Fibroblast of lung (primary cell): ENCODE measurements at regions not wholly inside any gene's neighbourhood (a gene's known extent, or its start where the extent isn't known, plus 50 kb on each side); places are given as distances from the start of the nearest gene placed in this dataset.

ENCODE experiments used
- DNase-seq, 2 donors: peaks; one replicate each; pipeline versions ENCODE4 v3.0.0 to v3.0.0-alpha.2; 2010; ENCODE audit warnings: low read depth in 2 of 2
- H2AFZ ChIP-seq: 2 replicates; pipeline ENCODE4 v1.5.1; 2012; ENCODE audit warnings: low read length, control low read depth, inconsistent platforms
- H3K27ac ChIP-seq: 2 replicates; pipeline ENCODE4 v1.5.1; 2011; ENCODE audit warnings: low read length, control low read depth; ENCODE audit not compliant: insufficient read depth
- H3K27me3 ChIP-seq: 2 replicates; pipeline ENCODE4 v1.5.1; 2011; ENCODE audit warnings: mild to moderate bottlenecking, low read length; ENCODE audit not compliant: control insufficient read depth, insufficient read depth
- H3K36me3 ChIP-seq: 2 replicates; pipeline ENCODE4 v1.5.1; 2011; ENCODE audit warnings: low read length; ENCODE audit not compliant: control insufficient read depth, insufficient read depth
- H3K4me1 ChIP-seq: 2 replicates; pipeline ENCODE4 v1.5.1; 2011; ENCODE audit warnings: low read length; ENCODE audit not compliant: control insufficient read depth, insufficient read depth; ENCODE audit errors: extremely low read depth
- H3K4me2 ChIP-seq: 2 replicates; pipeline ENCODE4 v1.5.1; 2011; ENCODE audit warnings: low read length, control low read depth; ENCODE audit not compliant: insufficient read depth; ENCODE audit errors: extremely low read depth
- H3K4me3 ChIP-seq, 4 experiments: fragments of 200-600 bp in 1 of 4; sonication (generic) in 1 of 4; replicated peaks in 1 of 4; 2 replicates each; pipeline ENCODE4 v1.5.1; 2011 to 2016; ENCODE audit warnings: low read length in 4 of 4, low read depth in 3 of 4, mild to moderate bottlenecking in 3 of 4, control low read depth in 2 of 4, inconsistent platforms in 1 of 4, mixed read lengths in 1 of 4; ENCODE audit not compliant: insufficient read depth in 1 of 4; ENCODE audit errors: control extremely low read depth in 1 of 4
- H3K79me2 ChIP-seq: 2 replicates; pipeline ENCODE4 v1.5.1; 2012; ENCODE audit warnings: mild to moderate bottlenecking, low read length, inconsistent platforms; ENCODE audit not compliant: control insufficient read depth, insufficient read depth
- H3K9ac ChIP-seq: 2 replicates; pipeline ENCODE4 v1.5.1; 2011; ENCODE audit warnings: mild to moderate bottlenecking, low read length, control low read depth; ENCODE audit not compliant: insufficient read depth
- H3K9me3 ChIP-seq: 2 replicates; pipeline ENCODE4 v1.5.1; 2012; ENCODE audit warnings: low read depth, low read length; ENCODE audit not compliant: control insufficient read depth, insufficient read depth
- H4K20me1 ChIP-seq: 2 replicates; pipeline ENCODE4 v1.5.1; 2011; ENCODE audit warnings: low read length; ENCODE audit not compliant: control insufficient read depth, insufficient read depth; ENCODE audit errors: extremely low read depth
- CTCF ChIP-seq, 2 donors: IDR thresholded peaks in 1 of 2; conservative IDR thresholded peaks in 1 of 2; 1 replicate in 1 of 2; 2 replicates in 1 of 2; pipeline ENCODE4 v1.5.1; 2011 to 2012; ENCODE audit warnings: low read length in 2 of 2, control low read depth in 1 of 2, inconsistent platforms in 1 of 2, low read depth in 1 of 2, mild to moderate bottlenecking in 1 of 2
- EZH2 ChIP-seq: IDR thresholded peaks from 2 replicates; pipeline ENCODE4 v1.5.1; 2012; ENCODE audit warnings: low read length, control low read depth, mild to moderate bottlenecking; ENCODE audit errors: missing control alignments

- no peak overlapping the region for H3K27ac ChIP-seq
Observed at GRCh38 chr12:107847830-107848229, 73.3 kb downstream of the ASCL4 start.

GRCh38 chr12:107853479-107853878 is 79.0 kb downstream of the ASCL4 start:
- DNase-seq, result no peak
- H3K4me3 ChIP-seq, result no peak overlapping the region
- H3K27ac ChIP-seq, result no peak overlapping the region
- no peak overlapping the region for H2AFZ ChIP-seq
- no peaks in the 10 kb centered on the region for H3K27me3 ChIP-seq
- H3K9ac ChIP-seq, result no peak overlapping the region
- H4K20me1 ChIP-seq, result no peaks in the 10 kb centered on the region
- H3K79me2 ChIP-seq, result no peaks in the 10 kb centered on the region
- H3K9me3 ChIP-seq, result no peaks in the 10 kb centered on the region
- TF ChIP-seq EZH2, result no peak
- no peak for TF ChIP-seq CTCF (conservative IDR thresholded peaks at IDR 0.05 in 1 of 2, IDR thresholded peaks at IDR 0.05 in 1 of 2; ENCODE audit: low read depth in 1 of 2, low read length in 2 of 2)
- H3K4me2 ChIP-seq, result no peak overlapping the region
- no peaks in the 10 kb centered on the region for H3K4me1 ChIP-seq
- no peaks in the 10 kb centered on the region for H3K36me3 ChIP-seq

More at GRCh38 chr12:107847830-107848229, 73.3 kb downstream of the ASCL4 start:
- no peaks in the 10 kb centered on the region for H3K36me3 ChIP-seq
- no peak for TF ChIP-seq EZH2
- TF ChIP-seq CTCF (conservative IDR thresholded peaks at IDR 0.05 in 1 of 2, IDR thresholded peaks at IDR 0.05 in 1 of 2; ENCODE audit: low read depth in 1 of 2, low read length in 2 of 2), result no peak
- H3K79me2 ChIP-seq, result no peaks in the 10 kb centered on the region
- no peak for DNase-seq
- no peaks in the 10 kb centered on the region for H3K4me1 ChIP-seq
- no peak overlapping the region for H3K9ac ChIP-seq
- no peaks in the 10 kb centered on the region for H4K20me1 ChIP-seq
- H3K9me3 ChIP-seq, result no peaks in the 10 kb centered on the region
- H3K4me3 ChIP-seq, result no peak overlapping the region
- no peak overlapping the region for H2AFZ ChIP-seq
- peaks cover 27% of the 10 kb centered on the region for H3K27me3 ChIP-seq
- no peak overlapping the region for H3K4me2 ChIP-seq

- Histone ChIP-seq H3K4me2 (no peak overlapping the region), H3K9ac (no peak overlapping the region), H3K36me3 (no peaks in the 10 kb centered on the region), H3K27ac (no peak overlapping the region), H3K9me3 (no peaks in the 10 kb centered on the region), H2AFZ (no peak overlapping the region), H3K27me3 (no peaks in the 10 kb centered on the region), H3K79me2 (no peaks in the 10 kb centered on the region), H3K4me1 (no peaks in the 10 kb centered on the region), H4K20me1 (no peaks in the 10 kb centered on the region), H3K4me3 (no peak overlapping the region)
- no peak for DNase-seq
- no peak for TF ChIP-seq CTCF (conservative IDR thresholded peaks at IDR 0.05 in 1 of 2, IDR thresholded peaks at IDR 0.05 in 1 of 2; ENCODE audit: low read depth in 1 of 2, low read length in 2 of 2)
- TF ChIP-seq EZH2, result no peak
Observed at GRCh38 chr12:107855471-107855870, 81.0 kb downstream of the ASCL4 start.
